ENCODE measurements at regions not wholly inside any gene's neighbourhood (a gene's known extent, or its start where the extent isn't known, plus 50 kb on each side); places are given as distances from the start of the nearest gene placed in this dataset.

GRCh38 chr1:106548726-106549125, 507.7 kb upstream of the PRMT6 start:
- no peak for DNase-seq (ENCODE audit: low read depth, low spot score)

- DNase-seq (ENCODE audit: low read depth, low spot score), result no peak
Observed at GRCh38 chr1:106554294-106554693, 502.2 kb upstream of the PRMT6 start.

DNA sequence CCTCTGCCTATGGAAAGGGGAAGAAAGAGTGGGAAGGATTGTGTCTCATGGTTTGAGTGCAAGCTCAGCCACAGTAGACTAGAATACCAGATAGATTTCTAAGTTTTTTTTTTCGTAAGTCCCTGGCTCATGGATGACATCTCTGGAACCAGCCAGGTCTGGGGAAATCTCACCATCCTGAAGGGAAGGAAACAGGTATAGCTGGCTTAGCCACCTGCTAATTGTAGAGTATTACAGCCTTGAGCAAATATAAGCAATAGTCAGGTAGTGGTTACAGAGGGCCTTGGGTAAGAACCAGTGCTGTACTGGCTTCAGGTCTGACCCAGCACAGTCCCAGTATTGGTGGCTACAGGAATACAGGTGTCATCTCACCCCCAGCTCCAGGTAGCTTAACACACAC, 500.9 kb upstream of the PRMT6 start:
- DNase-seq (ENCODE audit: low read depth, low spot score), result no peak

DNA sequence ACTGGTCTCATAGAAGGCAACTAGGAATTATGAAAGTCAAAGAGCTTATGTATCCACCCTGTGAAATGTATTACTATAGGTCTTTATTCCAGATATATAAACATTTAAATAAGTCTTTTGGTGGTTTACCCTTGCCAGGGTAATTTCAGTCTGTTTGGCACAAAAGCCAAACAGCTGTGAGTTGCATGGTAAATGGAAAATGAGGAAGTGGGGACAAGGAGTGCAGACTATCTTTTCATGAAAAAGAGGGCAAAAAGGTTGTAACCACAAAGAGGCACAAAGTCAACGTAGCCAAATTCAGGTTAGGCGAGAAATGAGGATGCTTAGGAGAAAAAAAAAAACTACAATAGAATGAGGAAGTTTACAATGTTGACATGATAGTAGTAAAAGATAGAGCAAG, 492.3 kb upstream of the PRMT6 start:
- DNase-seq (ENCODE audit: low read depth, low spot score), result no peak

DNA sequence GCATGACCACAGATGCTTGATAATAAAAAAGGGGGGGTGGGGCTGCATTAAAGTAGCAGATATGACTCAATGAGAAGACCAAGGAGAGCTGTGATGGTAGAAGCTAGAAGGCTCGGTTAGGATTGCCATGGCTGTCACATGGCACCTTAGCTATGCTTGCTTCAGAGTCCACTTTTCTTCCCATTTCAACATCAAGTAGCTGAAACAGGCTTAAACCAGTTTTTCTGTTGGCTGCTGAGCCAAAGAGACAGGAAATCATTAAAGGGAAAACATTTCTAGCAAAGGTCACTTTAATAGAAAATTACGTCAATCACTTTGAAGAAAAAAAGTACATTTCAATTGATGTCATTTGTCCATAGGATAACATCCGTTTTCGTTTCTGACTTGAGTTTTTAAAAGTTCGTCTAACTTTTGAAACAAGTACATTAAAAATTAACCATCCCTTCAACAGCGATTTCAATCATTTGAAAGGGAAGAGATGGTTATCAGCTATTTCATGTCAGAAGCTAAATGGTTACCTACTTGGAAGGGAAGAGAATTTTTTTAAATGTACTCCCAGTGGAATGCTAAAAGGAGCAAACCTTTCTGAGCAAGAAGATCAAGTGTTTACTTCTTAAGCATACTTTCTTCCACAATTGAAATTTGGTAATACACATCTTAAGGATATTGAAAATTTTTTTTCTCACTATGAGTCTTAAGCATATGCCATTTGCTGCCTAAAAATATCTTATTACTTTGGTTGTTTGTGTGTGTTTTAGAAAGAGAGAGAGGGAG, 488.1 kb upstream of the PRMT6 start:
- no peak for DNase-seq (ENCODE audit: low read depth, low spot score)

- no peak for DNase-seq (ENCODE audit: low read depth, low spot score)
Observed at GRCh38 chr1:106571109-106571508, 485.4 kb upstream of the PRMT6 start.

DNA sequence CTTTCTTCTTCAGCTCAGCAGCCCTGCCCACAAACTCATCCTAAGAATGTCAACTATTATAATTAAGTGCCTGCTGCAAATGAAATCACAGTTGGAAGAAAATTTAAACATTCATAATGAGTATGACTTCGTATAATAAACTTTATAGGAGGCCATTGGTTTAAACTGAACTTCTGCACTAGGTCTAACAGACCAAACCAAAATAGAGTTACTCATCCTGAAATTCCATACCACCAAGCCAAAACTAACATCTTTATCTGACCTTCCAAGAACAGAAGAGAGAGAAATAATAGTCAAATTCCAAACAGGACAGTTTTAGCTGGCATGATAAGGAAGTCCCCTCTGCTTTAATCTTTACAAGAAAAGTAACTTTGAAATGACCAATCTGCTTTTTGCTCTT, 472.4 kb upstream of the PRMT6 start:
- DNase-seq (ENCODE audit: low read depth, low spot score), result no peak

GRCh38 chr1:106584676-106585075, 471.8 kb upstream of the PRMT6 start:
- no peak for DNase-seq (ENCODE audit: low read depth, low spot score)

- DNase-seq (ENCODE audit: low read depth, low spot score), result no peak
Observed at GRCh38 chr1:106600626-106601025, 455.8 kb upstream of the PRMT6 start.

DNA sequence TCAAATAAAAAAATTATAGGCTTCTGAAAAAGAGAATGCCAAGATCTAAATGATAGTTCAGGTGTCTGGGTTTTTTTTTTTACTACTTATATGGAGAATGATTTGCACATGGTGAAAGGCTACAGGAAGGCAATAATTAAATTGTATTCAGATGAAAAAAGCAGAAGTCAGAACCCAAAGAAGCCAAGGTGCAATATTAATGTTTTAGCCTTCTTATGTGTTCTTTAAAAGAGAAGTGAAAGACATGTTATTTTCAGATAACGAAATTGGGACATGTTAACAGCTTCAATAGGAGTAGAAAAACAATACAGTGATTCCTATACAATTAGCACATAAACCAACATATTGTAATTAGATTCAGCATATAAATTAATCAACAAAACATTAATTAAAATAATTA, 452.9 kb upstream of the PRMT6 start:
- no peak for DNase-seq (ENCODE audit: low read depth, low spot score)

DNA sequence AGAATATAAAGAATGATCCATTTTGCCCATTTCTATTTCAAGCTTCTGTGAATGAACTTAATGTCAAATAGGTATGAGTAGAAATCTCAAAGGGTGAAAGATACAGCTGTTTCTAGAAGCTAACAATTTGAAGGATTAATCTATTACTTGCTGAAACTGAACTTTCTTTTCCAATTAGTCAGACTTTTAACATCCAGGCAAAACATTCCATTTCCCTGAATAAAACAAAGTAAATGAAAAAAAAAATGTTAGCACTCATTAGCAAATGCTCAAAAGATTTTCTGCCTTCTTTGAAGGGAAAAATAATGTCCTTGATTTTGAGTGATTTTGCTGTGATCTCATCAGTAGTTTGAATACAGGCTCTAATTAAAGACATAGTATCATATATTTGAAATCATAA, 447.6 kb upstream of the PRMT6 start:
- DNase-seq (ENCODE audit: low read depth, low spot score), result no peak

DNA sequence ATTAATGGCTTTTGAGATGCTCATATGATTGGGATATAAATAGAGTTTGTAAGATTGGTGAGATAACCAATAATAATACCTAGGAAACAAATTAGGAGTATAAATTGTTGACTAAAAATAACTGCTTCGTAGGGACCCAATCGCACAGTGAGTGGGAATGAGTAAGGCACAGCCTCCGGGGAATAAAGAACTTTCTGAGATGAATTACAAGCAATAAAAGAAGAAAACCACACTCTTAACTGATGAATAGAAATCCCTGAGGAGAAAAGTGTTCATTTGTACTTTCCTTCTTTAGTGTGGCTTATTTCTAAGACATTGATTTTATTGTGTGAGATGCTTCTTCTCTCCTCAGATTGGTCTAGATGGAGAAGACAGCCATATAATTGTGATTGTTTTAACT, 443.4 kb upstream of the PRMT6 start:
- DNase-seq (ENCODE audit: low read depth, low spot score), result no peak

DNA sequence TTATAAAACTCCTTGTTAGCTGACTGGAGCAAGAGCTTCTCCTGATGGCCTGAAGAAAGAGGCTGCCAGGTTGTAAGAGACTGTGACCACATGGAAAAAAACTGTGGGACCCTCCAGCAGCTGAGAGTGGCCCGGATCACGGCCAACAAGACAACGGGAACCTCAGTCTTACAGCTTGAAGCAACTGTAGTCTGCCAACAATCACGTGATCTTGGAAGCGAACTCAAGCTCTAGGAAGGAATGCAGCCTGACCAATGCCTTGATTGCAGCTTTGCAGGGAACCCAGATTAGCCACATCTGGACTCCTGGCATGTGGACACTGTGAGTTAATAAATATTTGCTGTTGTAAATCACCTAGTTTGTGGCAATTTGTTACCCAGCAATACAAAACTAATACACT, 442.6 kb upstream of the PRMT6 start:
- no peak for DNase-seq (ENCODE audit: low read depth, low spot score)

DNA sequence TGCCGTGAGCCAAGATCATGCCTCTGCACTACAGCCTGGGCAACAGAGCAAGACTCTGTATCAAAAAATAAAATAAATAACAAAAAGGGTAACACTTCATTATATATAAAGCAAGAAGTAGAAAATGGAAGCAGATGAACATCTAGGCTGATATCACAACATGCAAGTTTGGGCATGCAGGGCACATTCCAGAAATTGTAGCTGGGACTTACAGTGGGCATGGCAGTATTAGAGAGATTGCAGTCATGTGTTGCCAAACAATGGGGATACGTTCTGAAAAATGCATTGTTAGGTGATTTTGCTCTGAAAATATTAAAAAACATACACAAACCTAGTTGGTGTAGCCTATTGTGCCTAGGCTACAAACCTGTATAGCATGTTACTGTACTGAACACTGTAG, 441.0 kb upstream of the PRMT6 start:
- no peak for DNase-seq (ENCODE audit: low read depth, low spot score)

GRCh38 chr1:106619080-106619826, 437.2 kb upstream of the PRMT6 start:
- DNase-seq (ENCODE audit: low read depth, low spot score), result no peak

DNA sequence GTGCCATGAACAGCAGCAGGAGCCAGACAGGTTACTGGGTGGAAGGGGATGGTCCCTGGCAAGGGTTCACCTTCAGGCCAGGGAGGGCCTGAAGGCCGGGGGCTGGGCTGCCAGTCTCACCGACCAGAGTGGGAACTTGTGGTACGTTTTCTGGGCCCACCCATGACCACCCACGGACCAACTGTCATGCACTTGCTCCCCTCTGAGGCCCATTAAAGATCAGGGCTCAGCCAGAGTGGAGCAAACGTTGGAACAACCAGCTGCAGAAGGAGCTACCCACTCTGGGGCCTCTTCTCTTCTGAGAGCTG, 436.7 kb upstream of the PRMT6 start:
- no peak for DNase-seq (ENCODE audit: low read depth, low spot score)

DNA sequence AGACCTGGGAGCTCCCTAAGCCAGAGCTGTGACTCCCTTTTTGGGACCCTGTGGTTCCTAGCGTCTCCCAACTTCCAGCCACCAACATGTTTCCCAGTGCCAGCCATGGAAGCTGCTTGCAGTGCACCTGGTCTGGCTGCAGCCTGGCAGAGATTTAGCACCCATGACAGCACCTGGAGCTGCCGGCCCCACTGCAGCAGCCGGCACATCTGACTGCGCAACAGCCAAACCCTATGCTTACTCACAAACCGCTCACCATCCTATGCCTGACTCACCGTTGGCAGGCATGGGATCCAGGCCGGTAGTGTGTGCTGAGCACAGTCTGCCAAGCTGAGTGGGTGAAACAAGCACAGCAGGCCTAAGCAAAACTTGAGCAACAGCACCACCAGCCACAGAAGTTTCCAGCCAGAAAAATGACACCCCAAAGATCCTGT, 435.9 kb upstream of the PRMT6 start:
- DNase-seq (ENCODE audit: low read depth, low spot score), result no peak

- DNase-seq (ENCODE audit: low read depth, low spot score), result no peak
Observed at GRCh38 chr1:106621853-106622252, 434.6 kb upstream of the PRMT6 start.

GRCh38 chr1:106637566-106637965, 418.9 kb upstream of the PRMT6 start:
- no peak for DNase-seq (ENCODE audit: low read depth, low spot score)

GRCh38 chr1:106646261-106646784, 410.2 kb upstream of the PRMT6 start:
- no peak for DNase-seq (ENCODE audit: low read depth, low spot score)

DNA sequence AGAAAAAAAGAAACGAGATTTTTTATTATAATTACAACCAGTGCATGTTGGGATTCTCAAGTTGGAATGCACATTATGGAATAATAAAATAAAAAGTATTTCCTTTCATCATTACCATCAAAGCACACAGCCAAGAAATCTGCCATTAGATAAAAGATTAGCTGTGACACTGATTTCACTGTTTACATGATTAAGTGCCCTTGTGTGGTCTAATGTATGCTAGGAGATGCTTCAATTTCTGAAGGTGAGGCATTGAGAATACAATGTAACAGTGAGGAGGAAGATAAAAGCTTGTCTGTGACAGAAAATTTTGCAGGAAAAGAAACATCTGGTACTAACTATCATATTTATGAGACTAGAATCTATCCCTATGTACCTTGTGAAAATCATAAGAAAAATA, 409.7 kb upstream of the PRMT6 start:
- no peak for DNase-seq (ENCODE audit: low read depth, low spot score)

- no peak for DNase-seq (ENCODE audit: low read depth, low spot score)
Observed at GRCh38 chr1:106651028-106651762, 405.3 kb upstream of the PRMT6 start.
